Heart left ventricle (tissue), 16 donors: ENCODE measurements at regions not wholly inside any gene's neighbourhood (a gene's known extent, or its start where the extent isn't known, plus 50 kb on each side); places are given as distances from the start of the nearest gene placed in this dataset.

ENCODE experiments used
- ATAC-seq, 4 donors: fragments of 200-7000 bp; cut with Tn5 transposase; one replicate each; pipeline ENCODE4 v1.9.1; 2020 to 2022; ENCODE audit warnings: moderate library complexity in 4 of 4, mild to moderate bottlenecking in 3 of 4, moderate number of reproducible peaks in 1 of 4
- DNase-seq, 5 donors: peaks; one replicate each; pipeline ENCODE4 v3.0.0-alpha.2; 2020
- H3K27ac ChIP-seq, 12 donors: fragments of 200-600 bp; sonication (generic) in 4 of 12; one replicate each; pipeline versions ENCODE4 v1.5.0 to v1.8.0; 2016 to 2022; ENCODE audit warnings: mild to moderate bottlenecking in 2 of 12
- H3K27me3 ChIP-seq, 9 donors: fragments of 200-600 bp; sonication (generic) in 2 of 9; one replicate each; pipeline versions ENCODE4 v1.5.1 to v1.8.0; 2016 to 2022; ENCODE audit warnings: mild to moderate bottlenecking in 3 of 9
- H3K36me3 ChIP-seq, 9 donors: fragments of 200-600 bp; sonication (generic) in 2 of 9; one replicate each; pipeline versions ENCODE4 v1.5.0 to v1.8.0; 2018 to 2022; ENCODE audit warnings: mild to moderate bottlenecking in 2 of 9
- H3K4me1 ChIP-seq, 12 donors: fragments of 200-600 bp; sonication (generic) in 4 of 12; one replicate each; pipeline versions ENCODE4 v1.5.0 to v1.8.0; 2016 to 2022; ENCODE audit warnings: mild to moderate bottlenecking in 3 of 12
- H3K4me3 ChIP-seq, 12 donors: fragments of 200-600 bp; sonication (generic) in 4 of 12; one replicate each; pipeline versions ENCODE4 v1.5.0 to v1.8.0; 2017 to 2022; ENCODE audit warnings: mild to moderate bottlenecking in 9 of 12, moderate library complexity in 4 of 12
- H3K9me3 ChIP-seq, 12 donors: fragments of 200-600 bp; sonication (generic) in 4 of 12; one replicate each; pipeline versions ENCODE4 v1.5.0 to v1.8.0; 2016 to 2022; ENCODE audit warnings: mild to moderate bottlenecking in 1 of 12
- POLR2A ChIP-seq, 2 donors: fragments of 450-650 bp; IDR thresholded peaks; one replicate each; pipeline ENCODE4 v1.6.1; 2017; ENCODE audit warnings: antibody characterized with exemption in 2 of 2, mild to moderate bottlenecking in 2 of 2, moderate library complexity in 2 of 2
- WGBS, 4 donors: extraction: QIAGEN DNeasy Blood & Tissue Kit in 2 of 4; methylation state at CpG; one replicate each; pipeline versions ENCODE4 v1.1.5 to v1.1.7; 2013 to 2018; 5-methylcytosine and 5-hydroxymethylcytosine counted together
- intact Hi-C, 10 donors: fragments of 100-400 bp; cut with DNase I; formaldehyde crosslinking; loops; one replicate each; pipeline versions ENCODE4 v1.11.1 to v1.14.2; 2022
- TF ChIP-seq, protein P1 (sequence below), 12 donors: fragments of 200-600 bp; sonication (generic) in 4 of 12; IDR thresholded peaks; one replicate each; pipeline versions ENCODE4 v1.5.0 to v1.8.0; 2018 to 2022; ENCODE audit warnings: antibody characterized with exemption in 12 of 12, mild to moderate bottlenecking in 5 of 12
- donor health status: ischemic (EF 13 %, LVEDD 7.1; RV severe dilation, severe dysfunction).
- donor health status: healthy with polysubstance abuse.
- donor health status: DM: no; HTN: yes; CAD: no.
- donor health status: DM: no; HTN: no; CAD: no.
- donor health status: ischemic (EF 25% LVEDD 6.9; RV normal size, moderate dysfunction).
- donor health status: ischemic (EF 25% LVEDD 5.7; RV mildly dilated, moderate dysfunction).
- donor health status: healthy.
- donor health status: DM: yes; HTN: yes; CAD: no.
- donor health status: ischemic (EF 35%, LVEDD 5.7; RV mildly dilated, moderate dysfunction).
- donor health status: nonischemic (EF 11% LVEDD 7.7; RV severe dilation, severe dysfunction).
- donor health status: DM: yes; HTN: yes; CAD: no.
- donor health status: PGD.
- donor health status: ischemic (EF 29% LVEDD 5.4; RV normal size, mild dysfunction).
- donor health status: nonischemic (EF 23%, LVEDD 6.1; RV moderate dilation, normal function).

DNA sequence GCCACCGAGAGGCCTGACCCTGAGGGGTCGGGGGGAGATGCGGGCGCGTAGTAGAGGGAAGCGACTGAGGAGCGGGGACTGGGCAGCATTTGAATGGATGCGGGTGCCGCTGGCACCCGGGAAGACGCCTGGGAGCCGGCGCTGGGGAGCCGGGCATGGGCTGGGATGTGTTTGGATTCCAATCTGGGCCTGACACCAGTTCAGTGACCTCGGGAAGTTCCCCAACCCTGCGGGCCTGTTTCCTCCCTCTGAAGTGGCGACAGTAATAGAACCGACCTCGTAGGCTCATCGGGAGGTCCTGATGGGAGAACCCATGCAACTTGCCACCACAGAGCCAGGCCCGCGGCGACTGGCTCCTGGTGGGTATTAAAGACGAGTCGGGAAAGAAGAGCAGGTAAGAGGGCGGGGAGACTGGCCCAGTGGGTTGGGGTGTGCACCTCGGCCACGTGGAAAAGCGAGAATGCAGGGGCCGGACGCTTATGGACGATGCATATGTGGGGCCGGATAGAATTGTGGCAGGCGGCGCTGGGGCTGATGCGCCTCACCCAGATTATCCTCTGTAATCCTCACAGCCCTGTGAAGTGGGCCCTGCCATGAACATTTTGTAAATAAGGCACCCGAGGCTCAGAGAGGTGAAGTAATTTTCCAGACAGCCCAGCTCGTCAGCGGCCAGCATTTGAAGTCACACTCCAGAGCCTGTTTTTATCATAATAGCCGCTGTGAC, 105.8 kb downstream of the SLC16A1 start:
- ATAC-seq (peak in 3 of 4 donors; percentile 18 to 29 (median 22)), DNase-seq (no peak)
- H3K4me3 ChIP-seq = peak overlapping the region; percentile 20 to 58 (median 48)
- WGBS, 4 donors = 32 to 46% (median 37%) methylated on average over 31 to 40 of the region's 40 CpGs
- H3K27ac ChIP-seq = no peak overlapping the region
- TF ChIP-seq POLR2A (IDR thresholded peaks at IDR 0.05) = no peak
- TF ChIP-seq, protein P1, sequence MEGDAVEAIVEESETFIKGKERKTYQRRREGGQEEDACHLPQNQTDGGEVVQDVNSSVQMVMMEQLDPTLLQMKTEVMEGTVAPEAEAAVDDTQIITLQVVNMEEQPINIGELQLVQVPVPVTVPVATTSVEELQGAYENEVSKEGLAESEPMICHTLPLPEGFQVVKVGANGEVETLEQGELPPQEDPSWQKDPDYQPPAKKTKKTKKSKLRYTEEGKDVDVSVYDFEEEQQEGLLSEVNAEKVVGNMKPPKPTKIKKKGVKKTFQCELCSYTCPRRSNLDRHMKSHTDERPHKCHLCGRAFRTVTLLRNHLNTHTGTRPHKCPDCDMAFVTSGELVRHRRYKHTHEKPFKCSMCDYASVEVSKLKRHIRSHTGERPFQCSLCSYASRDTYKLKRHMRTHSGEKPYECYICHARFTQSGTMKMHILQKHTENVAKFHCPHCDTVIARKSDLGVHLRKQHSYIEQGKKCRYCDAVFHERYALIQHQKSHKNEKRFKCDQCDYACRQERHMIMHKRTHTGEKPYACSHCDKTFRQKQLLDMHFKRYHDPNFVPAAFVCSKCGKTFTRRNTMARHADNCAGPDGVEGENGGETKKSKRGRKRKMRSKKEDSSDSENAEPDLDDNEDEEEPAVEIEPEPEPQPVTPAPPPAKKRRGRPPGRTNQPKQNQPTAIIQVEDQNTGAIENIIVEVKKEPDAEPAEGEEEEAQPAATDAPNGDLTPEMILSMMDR (IDR thresholded peaks at IDR 0.05) = no peak
- H3K27me3 ChIP-seq = peaks cover 0 to 33% (median 6%) of the 10 kb centered on the region in 9 donors
- no peaks in the 10 kb centered on the region for H3K9me3 ChIP-seq
- peaks cover 0 to 12% (median 2%) of the 10 kb centered on the region in 12 donors for H3K4me1 ChIP-seq
- intact Hi-C loops = no loop called here
- no peaks in the 10 kb centered on the region for H3K36me3 ChIP-seq

DNA sequence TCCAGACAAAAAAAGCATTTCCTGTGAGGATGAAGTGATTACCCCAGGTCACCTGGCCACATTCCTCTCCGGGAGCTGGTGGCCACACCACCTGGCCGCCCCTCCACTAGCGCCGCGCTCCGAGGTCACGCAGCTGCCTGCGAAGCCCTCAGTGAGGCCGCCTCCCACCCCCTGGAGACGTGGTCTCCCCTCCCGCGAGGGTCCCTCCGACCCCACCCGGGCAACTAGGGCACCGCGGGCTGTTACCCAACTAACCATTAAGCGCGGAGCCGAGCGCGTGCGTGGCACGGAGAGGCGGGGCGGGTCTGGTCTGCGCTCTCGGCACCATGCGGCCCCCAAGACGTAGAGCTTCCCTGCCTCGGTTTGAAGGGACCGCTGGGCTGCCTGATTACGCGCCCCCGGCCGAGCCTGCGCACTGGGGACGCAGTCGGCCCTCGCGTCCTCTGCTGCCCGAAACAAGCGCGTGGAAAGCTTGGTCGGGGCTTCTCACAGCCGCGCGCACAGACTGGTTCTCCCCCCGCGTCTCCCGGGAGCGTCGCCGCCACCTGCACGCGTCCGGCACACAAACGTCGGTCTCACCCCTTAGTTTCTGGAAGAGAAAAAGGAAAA, 106.5 kb downstream of the SLC16A1 start:
- ATAC-seq = peak in 3 of 4 donors; percentile 52 to 65 (median 62)
- H3K27me3 ChIP-seq = peaks cover 0 to 33% (median 6%) of the 10 kb centered on the region in 9 donors
- H3K4me3 ChIP-seq = peak overlapping the region; percentile 20 to 58 (median 48)

DNA sequence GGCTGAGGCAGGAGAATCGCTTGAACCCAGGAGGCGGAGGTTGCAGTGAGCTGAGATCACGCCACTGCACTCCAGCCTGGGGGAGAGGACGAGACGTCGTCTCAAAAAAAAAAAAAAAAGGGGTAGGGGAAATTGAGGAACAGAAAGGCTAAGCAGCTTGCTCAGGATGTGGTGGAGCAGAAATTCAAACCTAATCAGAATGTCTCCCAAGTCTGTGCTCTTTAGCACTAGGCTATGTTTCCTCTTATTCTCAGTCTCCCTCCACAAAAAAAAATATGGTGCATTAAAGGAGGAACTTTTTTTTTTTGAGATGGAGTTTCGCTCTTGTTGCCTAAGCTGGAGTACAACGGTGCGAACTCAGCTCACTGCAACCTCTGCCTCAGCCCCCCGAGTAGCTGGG, 114.2 kb downstream of the SLC16A1 start:
- Histone ChIP-seq H3K4me3 (no peak overlapping the region), H3K27ac (peak overlapping the region in 1 of 12 donors; percentile 77), H3K9me3 (no peaks in the 10 kb centered on the region), H3K27me3 (no peaks in the 10 kb centered on the region), H3K36me3 (no peaks in the 10 kb centered on the region), H3K4me1 (peaks cover 0 to 18% (median 4%) of the 10 kb centered on the region in 12 donors)
- 78 to 84% (median 83%) methylated on average over 10 of the region's 10 CpGs for WGBS, 4 donors
- peak in 3 of 4 donors; percentile 64 to 77 (median 71) for ATAC-seq
- DNase-seq = no peak
- no peak for TF ChIP-seq POLR2A (IDR thresholded peaks at IDR 0.05)
- TF ChIP-seq, protein P1 (IDR thresholded peaks at IDR 0.05) = no peak
- intact Hi-C loops = no loop called here

More for the DNA sequence above, 106.5 kb downstream of the SLC16A1 start:
- TF ChIP-seq, protein P1 (IDR thresholded peaks at IDR 0.05) = no peak
- TF ChIP-seq POLR2A (IDR thresholded peaks at IDR 0.05) = no peak
- Histone ChIP-seq H3K9me3 (no peaks in the 10 kb centered on the region), H3K36me3 (no peaks in the 10 kb centered on the region), H3K27ac (no peak overlapping the region), H3K4me1 (peaks cover 0 to 12% (median 2%) of the 10 kb centered on the region in 12 donors)
- peak in 1 of 5 donors; percentile 26 for DNase-seq
- WGBS, 4 donors = 0 to 2% (median 1%) methylated on average over 26 to 58 of the region's 58 CpGs
- intact Hi-C loops = no loop called here
